GM23248 (cell line): ENCODE measurements at regions not wholly inside any gene's neighbourhood (a gene's known extent, or its start where the extent isn't known, plus 50 kb on each side); places are given as distances from the start of the nearest gene placed in this dataset.
A peak's percentile ranks its signal among the peaks of the same experiment; 100 is the strongest.

Source experiments
- DNase-seq: peaks from one replicate; pipeline ENCODE4 v3.0.0-alpha.2; 2015
- H2AFZ ChIP-seq: fragments of 200-600 bp; sonication (generic); 2 replicates; pipeline ENCODE4 v1.6.1; 2016; ENCODE audit warnings: antibody characterized with exemption
- H3F3A ChIP-seq: fragments of 200-600 bp; sonication (generic); 2 replicates; pipeline ENCODE4 v1.6.1; 2016; ENCODE audit warnings: mild to moderate bottlenecking, antibody characterized with exemption, mixed run types; ENCODE audit not compliant: insufficient read depth
- H3K27ac ChIP-seq: fragments of 200-600 bp; sonication (generic); 2 replicates; pipeline ENCODE4 v1.5.1; 2016; ENCODE audit warnings: mild to moderate bottlenecking
- H3K27me3 ChIP-seq: fragments of 200-600 bp; sonication (generic); replicated peaks from 2 replicates; pipeline ENCODE4 v1.6.1; 2016; ENCODE audit warnings: mild to moderate bottlenecking; ENCODE audit not compliant: insufficient read depth
- H3K36me3 ChIP-seq: fragments of 200-600 bp; sonication (generic); 2 replicates; pipeline ENCODE4 v1.6.1; 2016; ENCODE audit warnings: low read depth, mild to moderate bottlenecking
- H3K4me1 ChIP-seq: fragments of 200-600 bp; sonication (generic); 2 replicates; pipeline ENCODE4 v1.6.1; 2016; ENCODE audit warnings: mild to moderate bottlenecking; ENCODE audit not compliant: insufficient read depth
- H3K4me2 ChIP-seq: fragments of 200-600 bp; sonication (generic); one replicate; pipeline ENCODE4 v1.6.1; 2016; ENCODE audit warnings: mild to moderate bottlenecking; ENCODE audit not compliant: unreplicated experiment
- H3K4me3 ChIP-seq: fragments of 200-600 bp; sonication (generic); 2 replicates; pipeline ENCODE4 v1.5.1; 2016; ENCODE audit warnings: mild to moderate bottlenecking
- H3K79me2 ChIP-seq: fragments of 200-600 bp; sonication (generic); 2 replicates; pipeline ENCODE4 v1.6.1; 2016; ENCODE audit warnings: mild to moderate bottlenecking; ENCODE audit not compliant: insufficient read depth
- H3K9ac ChIP-seq: fragments of 200-600 bp; sonication (generic); 2 replicates; pipeline ENCODE4 v1.6.1; 2016; ENCODE audit warnings: mild to moderate bottlenecking
- H3K9me2 ChIP-seq: fragments of 200-600 bp; sonication (generic); 2 replicates; pipeline ENCODE4 v1.6.1; 2016; ENCODE audit warnings: mixed run types, mild to moderate bottlenecking, moderate library complexity; ENCODE audit not compliant: insufficient read depth
- H3K9me3 ChIP-seq: fragments of 200-600 bp; sonication (generic); one replicate; pipeline ENCODE4 v1.6.1; 2017; ENCODE audit warnings: low read depth
- H4K20me1 ChIP-seq: fragments of 200-600 bp; sonication (generic); 2 replicates; pipeline ENCODE4 v1.6.0; 2016; ENCODE audit not compliant: insufficient read depth
- EZH2 ChIP-seq: fragments of 200-600 bp; sonication (generic); IDR thresholded peaks from 2 replicates; pipeline ENCODE4 v1.6.1; 2018; ENCODE audit warnings: antibody characterized with exemption, mild to moderate bottlenecking; ENCODE audit not compliant: insufficient read depth, poor library complexity, severe bottlenecking
- EZH2phosphoT487 ChIP-seq: fragments of 200-600 bp; sonication (generic); IDR thresholded peaks from 2 replicates; pipeline ENCODE4 v1.6.1; 2018; ENCODE audit warnings: antibody characterized with exemption, moderate library complexity, mild to moderate bottlenecking, low read depth; ENCODE audit not compliant: insufficient read depth
- WGBS, 2 experiments: methylation state at CpG; one replicate each; pipeline ENCODE4 v1.1.6; 2015 to 2017; ENCODE audit warnings: low lambda C conversion rate in 2 of 2, low coverage in 1 of 2; ENCODE audit errors: missing lambda C conversion rate in 2 of 2; 5-methylcytosine and 5-hydroxymethylcytosine counted together
- in situ Hi-C: fragments of 300-500 bp; cut with MboI; formaldehyde crosslinking; loops from 2 replicates; pipeline ENCODE4 v1.15.0; 2020

DNA sequence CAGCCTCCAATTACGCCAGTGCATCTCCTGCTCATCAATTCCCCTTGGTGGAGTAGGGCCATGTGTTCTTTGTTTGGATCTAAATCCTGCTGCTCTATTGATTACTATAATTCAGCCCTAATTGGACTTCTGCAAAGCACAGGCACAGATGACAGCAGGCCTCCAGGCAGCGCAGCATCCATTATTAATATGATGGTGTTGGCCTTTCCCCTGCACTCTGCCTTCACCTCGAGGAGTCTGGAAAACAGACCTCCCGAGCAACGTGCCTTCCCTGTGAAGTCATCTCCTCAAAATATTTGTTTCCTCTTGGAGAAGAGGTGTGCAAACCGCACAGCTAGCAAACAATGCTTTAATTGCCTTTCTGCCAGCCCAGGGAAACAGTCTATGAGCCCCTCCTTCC, 92.5 kb downstream of the UQCRFS1 start:
- in situ Hi-C loops: no loop called here

GRCh38 chr19:29119590-29119989, 93.4 kb downstream of the UQCRFS1 start:
- Histone ChIP-seq H2AFZ (no peak overlapping the region), H3K4me2 (no peak overlapping the region), H3F3A (no peaks in the 10 kb centered on the region), H3K79me2 (no peaks in the 10 kb centered on the region), H4K20me1 (no peaks in the 10 kb centered on the region), H3K4me1 (no peaks in the 10 kb centered on the region), H3K27me3 (0 out of 2 replicates have a peak, but pooled peaks cover 4% of the 10 kb centered on the region), H3K9ac (no peak overlapping the region), H3K9me3 (no peaks in the 10 kb centered on the region), H3K27ac (no peak overlapping the region), H3K36me3 (no peaks in the 10 kb centered on the region), H3K9me2 (no peaks in the 10 kb centered on the region), H3K4me3 (no peak overlapping the region)
- 34 to 36% methylated on average over 9 of the region's 9 CpGs for WGBS, 2 experiments
- peak; percentile 38 for DNase-seq
- in situ Hi-C loops: no loop called here
- TF ChIP-seq EZH2phosphoT487 (no peak), EZH2 (no peak)

More for the DNA sequence above, 92.5 kb downstream of the UQCRFS1 start:
- H3K79me2 ChIP-seq: no peaks in the 10 kb centered on the region
- TF ChIP-seq EZH2 (no peak), EZH2phosphoT487 (no peak)
- H3K4me3 ChIP-seq: no peak overlapping the region
- H3K9me3 ChIP-seq: no peaks in the 10 kb centered on the region
- no peak overlapping the region for H3K27ac ChIP-seq
- H3K4me1 ChIP-seq: no peaks in the 10 kb centered on the region
- no peaks in the 10 kb centered on the region for H4K20me1 ChIP-seq
- WGBS, 2 experiments: 45 to 55% methylated on average over 6 of the region's 6 CpGs
- H3K9me2 ChIP-seq: no peaks in the 10 kb centered on the region
- no peak overlapping the region for H3K9ac ChIP-seq
- H3F3A ChIP-seq: no peaks in the 10 kb centered on the region
- DNase-seq: no peak
- H3K27me3 ChIP-seq: 0 out of 2 replicates have a peak, but pooled peaks cover 4% of the 10 kb centered on the region
- no peaks in the 10 kb centered on the region for H3K36me3 ChIP-seq
- no peak overlapping the region for H3K4me2 ChIP-seq
- H2AFZ ChIP-seq: no peak overlapping the region

DNA sequence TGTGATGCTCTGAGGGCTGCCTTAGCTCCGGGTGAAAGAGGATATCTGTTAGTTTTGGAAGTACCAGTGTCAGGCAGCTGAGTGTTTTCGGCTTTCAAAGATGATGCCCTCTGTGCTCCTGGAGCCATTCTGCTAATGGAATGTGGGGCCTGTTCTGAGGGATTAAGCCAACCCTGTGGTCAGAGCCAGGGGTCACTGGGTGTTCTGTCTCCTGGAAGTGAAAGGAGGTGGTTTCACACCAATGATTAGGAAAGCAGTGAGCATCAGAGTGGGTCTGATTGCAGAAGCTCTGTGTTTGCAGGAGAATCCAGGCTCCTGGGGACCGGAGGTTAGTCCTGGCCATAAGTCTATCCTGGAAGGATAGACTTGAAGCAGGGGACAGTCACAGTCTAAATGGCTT, 94.6 kb downstream of the UQCRFS1 start:
- 0 out of 2 replicates have a peak, but pooled peaks cover 4% of the 10 kb centered on the region for H3K27me3 ChIP-seq
- H4K20me1 ChIP-seq: no peaks in the 10 kb centered on the region
- H3F3A ChIP-seq: no peaks in the 10 kb centered on the region
- in situ Hi-C loops: no loop called here
- no peaks in the 10 kb centered on the region for H3K79me2 ChIP-seq
- no peak overlapping the region for H3K27ac ChIP-seq
- WGBS, 2 experiments: 13 to 18% methylated on average over 3 of the region's 3 CpGs
- H3K4me3 ChIP-seq: no peak overlapping the region
- no peaks in the 10 kb centered on the region for H3K9me2 ChIP-seq
- no peaks in the 10 kb centered on the region for H3K36me3 ChIP-seq
- H3K4me2 ChIP-seq: no peak overlapping the region
- no peak overlapping the region for H3K9ac ChIP-seq
- no peaks in the 10 kb centered on the region for H3K4me1 ChIP-seq
- TF ChIP-seq EZH2phosphoT487 (no peak), EZH2 (no peak)
- no peaks in the 10 kb centered on the region for H3K9me3 ChIP-seq
- DNase-seq: no peak
- H2AFZ ChIP-seq: no peak overlapping the region

DNA sequence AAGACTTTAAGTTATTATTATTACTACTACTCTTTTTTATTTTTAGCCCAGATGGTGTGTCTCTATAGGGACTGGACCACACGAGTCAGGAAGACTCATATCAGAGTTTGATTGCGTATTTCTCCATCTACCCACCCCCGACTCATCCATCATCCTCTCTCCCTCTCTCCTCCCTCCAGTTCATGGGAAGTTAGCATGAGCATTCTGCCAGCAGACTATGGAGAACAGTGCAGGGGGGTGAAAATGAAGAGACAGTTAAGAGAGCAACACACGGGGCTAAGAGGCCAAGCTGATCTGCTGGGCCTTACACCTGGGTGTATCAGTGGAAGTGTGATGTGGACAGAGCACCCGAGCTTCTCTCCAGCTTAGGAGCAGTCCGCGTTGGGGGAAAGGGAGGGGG, 95.0 kb downstream of the UQCRFS1 start:
- no peaks in the 10 kb centered on the region for H3K4me1 ChIP-seq
- no peak for DNase-seq
- H3K4me2 ChIP-seq: no peak overlapping the region

DNA sequence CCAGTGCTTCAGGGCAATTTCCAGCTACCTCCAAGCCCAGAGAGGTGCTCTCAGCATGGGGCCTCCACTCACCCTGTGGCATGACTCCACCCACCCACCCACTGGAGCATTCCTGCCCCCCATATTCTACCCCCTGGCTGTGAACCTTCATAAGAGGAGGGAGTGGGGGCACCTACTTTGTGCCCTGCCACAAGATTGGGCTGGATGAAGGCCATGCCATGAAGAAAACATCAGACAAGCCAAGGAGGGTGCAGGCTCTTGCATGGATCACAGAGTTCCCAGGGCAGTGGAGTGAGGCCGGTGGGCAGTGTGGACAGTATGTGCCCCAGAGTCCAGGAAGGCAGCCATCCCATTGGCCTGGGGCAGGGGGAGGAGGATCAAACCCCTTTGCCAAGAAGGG, 97.8 kb downstream of the UQCRFS1 start:
- in situ Hi-C loops: no loop called here
- H3K4me3 ChIP-seq: no peak overlapping the region
- 62 to 73% methylated on average over 1 of the region's 1 CpG for WGBS, 2 experiments
- no peaks in the 10 kb centered on the region for H3K79me2 ChIP-seq
- H3K9me3 ChIP-seq: no peaks in the 10 kb centered on the region
- DNase-seq: no peak
- no peaks in the 10 kb centered on the region for H3K36me3 ChIP-seq
- peaks cover 6% of the 10 kb centered on the region for H3K27me3 ChIP-seq
- H3K4me2 ChIP-seq: no peak overlapping the region
- no peak overlapping the region for H2AFZ ChIP-seq
- H3F3A ChIP-seq: no peaks in the 10 kb centered on the region
- no peaks in the 10 kb centered on the region for H3K9me2 ChIP-seq
- no peak overlapping the region for H3K27ac ChIP-seq
- TF ChIP-seq EZH2phosphoT487 (no peak), EZH2 (no peak)
- no peaks in the 10 kb centered on the region for H3K4me1 ChIP-seq
- H4K20me1 ChIP-seq: no peaks in the 10 kb centered on the region
- no peak overlapping the region for H3K9ac ChIP-seq

More for the DNA sequence above, 95.0 kb downstream of the UQCRFS1 start:
- H2AFZ ChIP-seq: no peak overlapping the region
- H3K4me3 ChIP-seq: no peak overlapping the region
- no peak overlapping the region for H3K27ac ChIP-seq
- TF ChIP-seq EZH2 (no peak), EZH2phosphoT487 (no peak)
- H3F3A ChIP-seq: no peaks in the 10 kb centered on the region
- H3K9ac ChIP-seq: no peak overlapping the region
- H3K79me2 ChIP-seq: no peaks in the 10 kb centered on the region
- no peaks in the 10 kb centered on the region for H4K20me1 ChIP-seq
- no peaks in the 10 kb centered on the region for H3K9me3 ChIP-seq
- no peaks in the 10 kb centered on the region for H3K36me3 ChIP-seq
- H3K9me2 ChIP-seq: no peaks in the 10 kb centered on the region
- in situ Hi-C loops: no loop called here
- H3K27me3 ChIP-seq: 0 out of 2 replicates have a peak, but pooled peaks cover 4% of the 10 kb centered on the region
- 29 to 31% methylated on average over 7 of the region's 7 CpGs for WGBS, 2 experiments
